ENCODE measurements at regions not wholly inside any gene's neighbourhood (a gene's known extent, or its start where the extent isn't known, plus 50 kb on each side); places are given as distances from the start of the nearest gene placed in this dataset.

DNA sequence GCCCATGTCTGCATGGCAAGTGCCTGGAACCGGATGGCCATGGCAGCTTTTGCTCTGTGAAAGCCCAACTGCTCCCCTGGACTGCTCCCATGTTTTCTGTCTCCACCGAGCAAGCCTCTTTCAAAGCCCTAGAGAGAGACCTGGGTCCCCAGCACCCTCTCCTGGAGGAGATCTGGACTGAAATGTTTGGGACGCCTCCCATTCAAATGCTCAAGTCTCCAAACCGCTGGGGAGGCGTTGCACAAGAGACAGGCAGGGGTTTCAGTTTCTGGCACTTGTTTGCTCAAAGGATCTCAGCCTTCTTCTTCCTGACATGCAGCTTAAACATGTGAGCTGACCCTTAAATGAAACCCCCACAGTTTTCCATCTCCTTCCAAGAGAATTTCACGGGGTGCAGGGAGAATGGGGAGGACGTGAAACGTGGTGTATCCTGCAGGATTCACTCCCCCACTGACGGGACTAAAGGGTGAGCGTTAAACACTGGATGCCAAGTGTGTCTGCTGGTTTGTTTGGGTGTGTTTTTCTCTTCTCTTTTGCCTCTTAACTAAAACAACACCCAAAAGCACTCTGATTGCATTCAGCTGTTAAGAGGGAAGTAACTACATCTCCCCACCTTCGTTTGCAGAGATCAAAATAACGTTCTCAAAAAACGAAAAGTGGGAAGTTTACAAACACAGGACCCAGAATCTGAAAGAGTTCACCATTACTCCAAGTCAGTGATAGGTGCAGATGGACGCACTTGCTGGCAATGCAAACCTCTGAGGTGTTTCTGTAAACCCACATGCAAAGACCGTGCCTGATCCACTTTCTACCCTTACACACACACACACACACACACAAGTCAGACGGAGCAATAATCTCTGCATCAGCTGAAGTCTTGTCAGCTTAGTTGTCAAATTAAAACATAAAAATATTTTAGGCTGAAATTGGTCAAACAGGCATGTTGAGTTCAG, 256.9 kb downstream of the C16orf95 start:
- ChIA-PET POLR2A (no interaction called here), CTCF (no interaction called here)
- H3K36me3 Mint-ChIP-seq, result no peaks in the 10 kb centered on the region
- no peaks in the 10 kb centered on the region for H3K9me3 ChIP-seq
- H3K36me3 ChIP-seq (ENCODE audit: control insufficient read depth in 2 of 2, extremely low read depth in 1 of 2, insufficient read depth in 1 of 2, low read length in 1 of 2), result no peaks in the 10 kb centered on the region
- 70% methylated on average over 4 of the region's 16 CpGs for WGBS (ENCODE audit: insufficient coverage)
- H3K27ac ChIP-seq (ENCODE audit: low read length), result no peak overlapping the region
- peaks cover 0 to 3% (median 0%) of the 10 kb centered on the region in 3 donors for H3K4me1 Mint-ChIP-seq
- H3K4me3 ChIP-seq (ENCODE audit: control insufficient read depth in 1 of 2, extremely low read depth in 1 of 2, low read length in 1 of 2), result peak overlapping the region in 1 of 2 donors; percentile 8
- no peaks in the 10 kb centered on the region for H3K9me3 Mint-ChIP-seq
- H3K4me3 Mint-ChIP-seq, result no peak overlapping the region
- no peak overlapping the region for H3K27ac Mint-ChIP-seq
- H3K27me3 ChIP-seq (replicated peaks in 1 of 2; ENCODE audit: control insufficient read depth in 2 of 2, extremely low read depth in 1 of 2, insufficient read depth in 2 of 2, low read length in 1 of 2), result peaks cover 0 to 35% of the 10 kb centered on the region in 2 experiments
- ATAC-seq (replicated peaks in 1 of 4) (no peak), DNase-seq (no peak)
- no peaks in the 10 kb centered on the region for H3K4me1 ChIP-seq (ENCODE audit: control insufficient read depth in 1 of 2, extremely low read depth in 1 of 2, insufficient read depth in 2 of 2, low read length in 2 of 2)
- peaks cover 31 to 43% of the 10 kb centered on the region in 2 donors for H3K27me3 Mint-ChIP-seq

DNA sequence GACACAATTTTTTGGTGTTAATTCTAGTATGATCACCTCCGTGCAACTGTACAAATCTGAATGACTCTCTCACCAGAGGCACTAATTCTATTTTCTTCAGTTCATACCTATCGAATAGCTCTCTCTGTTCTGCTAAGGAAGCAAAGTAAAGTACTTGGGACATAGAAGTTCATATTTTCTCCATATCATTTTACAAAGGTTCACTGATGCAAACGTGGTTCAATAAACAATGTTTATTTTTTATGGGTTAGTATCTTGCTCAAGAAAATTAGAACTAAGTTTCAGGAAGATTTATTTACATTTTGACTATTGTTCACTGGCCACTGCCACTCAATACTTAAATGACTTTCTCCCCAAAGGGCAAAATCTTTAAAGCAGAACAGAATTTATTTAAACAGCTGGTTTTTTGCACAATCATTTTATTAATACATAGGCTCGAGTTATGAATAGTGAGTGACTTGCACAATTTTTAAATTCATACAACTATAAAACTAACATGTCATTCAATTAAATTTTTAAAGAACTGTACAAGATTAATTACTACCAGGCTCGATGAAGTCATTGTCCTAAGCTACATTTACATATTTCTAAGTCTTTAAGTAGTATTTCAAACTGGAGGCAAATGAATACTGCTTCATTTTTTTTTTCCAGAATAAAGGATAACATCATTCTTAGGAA, 255.8 kb downstream of the C16orf95 start:
- no CpG with 5 or more reads among the region's 5 CpGs for WGBS (ENCODE audit: insufficient coverage)
- Mint-ChIP-seq H3K27me3 (peaks cover 39 to 47% of the 10 kb centered on the region in 2 donors), H3K9me3 (no peaks in the 10 kb centered on the region), H3K36me3 (no peaks in the 10 kb centered on the region), H3K27ac (no peak overlapping the region), H3K4me3 (no peak overlapping the region), H3K4me1 (peaks cover 0 to 3% (median 0%) of the 10 kb centered on the region in 3 donors)
- H3K27ac ChIP-seq (ENCODE audit: low read length), result no peak overlapping the region
- H3K27me3 ChIP-seq (replicated peaks in 1 of 2; ENCODE audit: control insufficient read depth in 2 of 2, extremely low read depth in 1 of 2, insufficient read depth in 2 of 2, low read length in 1 of 2), result peaks cover 0 to 38% of the 10 kb centered on the region in 2 experiments
- no peaks in the 10 kb centered on the region for H3K4me1 ChIP-seq (ENCODE audit: control insufficient read depth in 1 of 2, extremely low read depth in 1 of 2, insufficient read depth in 2 of 2, low read length in 2 of 2)
- no peaks in the 10 kb centered on the region for H3K36me3 ChIP-seq (ENCODE audit: control insufficient read depth in 2 of 2, extremely low read depth in 1 of 2, insufficient read depth in 1 of 2, low read length in 1 of 2)
- H3K9me3 ChIP-seq, result no peaks in the 10 kb centered on the region
- H3K4me3 ChIP-seq (ENCODE audit: control insufficient read depth in 1 of 2, extremely low read depth in 1 of 2, low read length in 1 of 2), result no peak overlapping the region
- ATAC-seq (replicated peaks in 1 of 4), result no peak
- ChIA-PET POLR2A (no interaction called here), CTCF (no interaction called here)
- no peak for DNase-seq

DNA sequence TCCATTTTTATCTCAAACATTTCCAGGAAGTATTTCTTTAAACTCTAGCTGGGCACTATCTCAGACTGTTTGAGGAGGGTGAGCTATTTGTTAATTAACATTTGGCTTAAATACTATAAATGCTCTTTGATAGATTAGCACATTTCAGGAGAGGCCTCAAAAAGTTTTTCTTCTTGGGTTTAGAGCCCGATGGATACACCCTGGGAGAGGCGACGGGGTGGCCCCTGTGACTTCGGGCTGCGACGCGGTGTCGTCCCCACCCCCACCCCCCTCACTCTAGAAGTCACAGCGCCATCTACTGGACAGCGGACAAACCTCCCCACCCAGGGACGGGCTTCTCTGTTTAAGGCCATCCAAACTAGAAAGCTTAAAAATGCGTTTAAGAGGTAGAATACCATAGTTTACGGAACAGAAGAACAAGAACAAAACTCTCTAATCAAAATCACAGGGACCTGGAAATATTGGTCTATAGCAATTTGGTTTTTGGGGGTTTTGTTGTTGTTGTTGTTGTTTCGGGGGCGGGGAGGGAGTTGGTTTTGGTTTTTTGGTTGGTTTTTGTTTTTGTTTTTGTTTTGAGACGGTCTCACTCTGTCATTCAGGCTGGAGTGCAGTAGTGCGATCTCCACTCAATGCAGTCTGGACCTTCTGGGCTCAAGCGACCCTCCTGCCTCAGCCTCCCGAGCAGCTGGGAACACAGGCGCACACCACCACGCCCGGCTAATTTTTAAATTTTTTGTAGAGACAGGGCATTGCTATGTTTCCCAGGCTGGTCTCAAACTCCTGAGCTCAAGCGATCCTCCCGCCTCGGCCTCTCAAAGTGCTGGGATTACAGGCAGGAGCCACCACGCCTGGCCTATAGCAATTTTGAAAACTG, 254.4 kb downstream of the C16orf95 start:
- H3K27ac Mint-ChIP-seq, result no peak overlapping the region
- 88% methylated on average over 4 of the region's 26 CpGs for WGBS (ENCODE audit: insufficient coverage)
- H3K4me3 Mint-ChIP-seq, result no peak overlapping the region
- H3K27me3 Mint-ChIP-seq, result peaks cover 39 to 54% of the 10 kb centered on the region in 2 donors
- H3K9me3 ChIP-seq, result no peaks in the 10 kb centered on the region
- peaks cover 0 to 3% (median 0%) of the 10 kb centered on the region in 3 donors for H3K4me1 Mint-ChIP-seq
- ChIA-PET POLR2A (no interaction called here), CTCF (interaction anchor here (0.6 to 1.7 kb wide), 4 partner anchors 15 to 498 kb away, joined by 5 to 8 read pairs (median 6); no protein-coding TSS in a partner anchor)
- H3K27ac ChIP-seq (ENCODE audit: low read length), result no peak overlapping the region
- no peaks in the 10 kb centered on the region for H3K36me3 ChIP-seq (ENCODE audit: control insufficient read depth in 2 of 2, extremely low read depth in 1 of 2, insufficient read depth in 1 of 2, low read length in 1 of 2)
- DNase-seq (peak in 23 of 35 experiments; percentile 5 to 57 (median 17)), ATAC-seq (replicated peaks in 1 of 4) (peak in 2 of 4 experiments; percentile 50 to 51)
- no peak overlapping the region for H3K4me3 ChIP-seq (ENCODE audit: control insufficient read depth in 1 of 2, extremely low read depth in 1 of 2, low read length in 1 of 2)
- H3K27me3 ChIP-seq (replicated peaks in 1 of 2; ENCODE audit: control insufficient read depth in 2 of 2, extremely low read depth in 1 of 2, insufficient read depth in 2 of 2, low read length in 1 of 2), result peaks cover 0 to 41% of the 10 kb centered on the region in 2 experiments
- H3K36me3 Mint-ChIP-seq, result no peaks in the 10 kb centered on the region
- no peaks in the 10 kb centered on the region for H3K9me3 Mint-ChIP-seq
- no peaks in the 10 kb centered on the region for H3K4me1 ChIP-seq (ENCODE audit: control insufficient read depth in 1 of 2, extremely low read depth in 1 of 2, insufficient read depth in 2 of 2, low read length in 2 of 2)

DNA sequence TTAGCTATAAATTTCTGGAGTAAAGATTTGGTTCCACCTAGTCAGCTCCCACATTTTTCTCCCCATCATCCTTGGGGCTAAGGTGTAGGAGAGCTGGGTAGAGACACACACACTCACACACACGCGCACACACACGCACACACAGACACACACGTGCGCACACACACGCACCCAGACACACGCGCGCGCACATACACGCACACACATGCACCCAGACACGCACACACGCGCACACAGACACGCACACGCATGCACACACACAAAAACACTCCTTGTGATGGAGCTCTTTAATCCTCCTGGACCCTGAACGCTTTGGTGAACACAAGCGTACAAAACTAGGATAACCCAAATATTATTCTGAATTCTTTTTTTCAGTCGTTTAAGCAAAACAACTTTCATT, 253.6 kb downstream of the C16orf95 start:
- ChIA-PET POLR2A (no interaction called here), CTCF (interaction anchor here in 1 of 2 donors (1.7 kb wide), 1 partner anchor 499 kb away, joined by 6 read pairs; no protein-coding TSS in a partner anchor)
- no peaks in the 10 kb centered on the region for H3K4me1 ChIP-seq (ENCODE audit: control insufficient read depth in 1 of 2, extremely low read depth in 1 of 2, insufficient read depth in 2 of 2, low read length in 2 of 2)
- ATAC-seq (replicated peaks in 1 of 4) (no peak), DNase-seq (no peak)
- no peaks in the 10 kb centered on the region for H3K36me3 ChIP-seq (ENCODE audit: control insufficient read depth in 2 of 2, extremely low read depth in 1 of 2, insufficient read depth in 1 of 2, low read length in 1 of 2)
- H3K27ac Mint-ChIP-seq, result no peak overlapping the region
- peaks cover 0 to 47% of the 10 kb centered on the region in 2 experiments for H3K27me3 ChIP-seq (replicated peaks in 1 of 2; ENCODE audit: control insufficient read depth in 2 of 2, extremely low read depth in 1 of 2, insufficient read depth in 2 of 2, low read length in 1 of 2)
- H3K4me1 Mint-ChIP-seq, result peaks cover 0 to 3% (median 0%) of the 10 kb centered on the region in 3 donors
- H3K27ac ChIP-seq (ENCODE audit: low read length), result no peak overlapping the region
- H3K27me3 Mint-ChIP-seq, result peaks cover 39 to 50% of the 10 kb centered on the region in 2 donors
- H3K36me3 Mint-ChIP-seq, result no peaks in the 10 kb centered on the region
- WGBS (ENCODE audit: insufficient coverage), result 92% methylated on average over 18 of the region's 19 CpGs
- no peaks in the 10 kb centered on the region for H3K9me3 Mint-ChIP-seq
- no peak overlapping the region for H3K4me3 Mint-ChIP-seq
- no peak overlapping the region for H3K4me3 ChIP-seq (ENCODE audit: control insufficient read depth in 1 of 2, extremely low read depth in 1 of 2, low read length in 1 of 2)
- no peaks in the 10 kb centered on the region for H3K9me3 ChIP-seq

DNA sequence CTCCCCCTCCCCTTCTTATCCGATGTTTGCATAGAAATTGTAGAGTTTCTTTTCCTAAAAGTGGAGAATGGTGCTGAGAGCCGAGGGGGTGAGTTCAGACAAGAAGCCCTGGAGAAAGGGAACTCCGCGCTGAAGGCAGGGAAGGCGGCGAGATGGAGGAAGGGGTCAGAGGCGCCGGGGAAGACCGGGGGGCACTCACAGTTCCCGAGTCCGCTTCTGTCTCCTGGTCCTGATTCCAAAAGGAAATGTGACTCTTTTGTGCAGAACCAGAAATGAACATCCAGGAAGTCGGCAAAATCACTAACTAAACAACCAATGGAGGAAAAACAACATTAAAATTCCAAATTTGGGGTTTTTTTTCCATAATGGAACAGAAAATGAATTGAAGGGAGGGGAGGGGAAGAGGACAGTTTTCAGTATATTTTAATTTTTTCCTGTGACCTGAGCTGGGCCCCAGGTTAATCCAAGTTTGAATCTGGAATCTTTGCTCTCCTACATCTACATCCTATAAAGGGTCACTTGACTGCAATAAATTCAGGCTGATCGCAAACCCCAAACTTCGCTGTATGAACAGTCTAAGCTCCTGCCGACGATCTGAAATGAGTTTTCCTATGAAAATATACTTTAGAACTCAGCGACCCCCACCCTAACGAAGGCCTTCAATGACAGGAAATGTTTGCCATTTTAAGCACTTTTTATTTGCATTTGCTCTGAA, 252.3 kb downstream of the C16orf95 start:
- peaks cover 0 to 44% of the 10 kb centered on the region in 2 experiments for H3K27me3 ChIP-seq (replicated peaks in 1 of 2; ENCODE audit: control insufficient read depth in 2 of 2, extremely low read depth in 1 of 2, insufficient read depth in 2 of 2, low read length in 1 of 2)
- CTCF ChIA-PET, result no interaction called here
- H3K4me1 ChIP-seq (ENCODE audit: control insufficient read depth in 1 of 2, extremely low read depth in 1 of 2, insufficient read depth in 2 of 2, low read length in 2 of 2), result no peaks in the 10 kb centered on the region
- Mint-ChIP-seq H3K4me3 (no peak overlapping the region), H3K36me3 (no peaks in the 10 kb centered on the region), H3K27ac (no peak overlapping the region), H3K9me3 (no peaks in the 10 kb centered on the region), H3K4me1 (peaks cover 0 to 3% (median 0%) of the 10 kb centered on the region in 3 donors), H3K27me3 (peaks cover 37 to 47% of the 10 kb centered on the region in 2 donors)
- no peaks in the 10 kb centered on the region for H3K36me3 ChIP-seq (ENCODE audit: control insufficient read depth in 2 of 2, extremely low read depth in 1 of 2, insufficient read depth in 1 of 2, low read length in 1 of 2)
- no peaks in the 10 kb centered on the region for H3K9me3 ChIP-seq
- no peak overlapping the region for H3K4me3 ChIP-seq (ENCODE audit: control insufficient read depth in 1 of 2, extremely low read depth in 1 of 2, low read length in 1 of 2)
- DNase-seq, result no peak
- POLR2A ChIA-PET, result no interaction called here
- ATAC-seq (replicated peaks in 1 of 4), result no peak
- WGBS (ENCODE audit: insufficient coverage), result 75% methylated on average over 12 of the region's 18 CpGs
- H3K27ac ChIP-seq (ENCODE audit: low read length), result no peak overlapping the region

Measured in T-cell (primary cell).